Karpas-422 (cell line): ENCODE measurements at regions not wholly inside any gene's neighbourhood (a gene's known extent, or its start where the extent isn't known, plus 50 kb on each side); places are given as distances from the start of the nearest gene placed in this dataset.
"Not testable (repeated sequence)": the region's sequence is repeated elsewhere in the genome, so short reads cannot be mapped to it uniquely, and the experiment has no call there.

ENCODE experiments used
- DNase-seq: peaks from one replicate; pipeline ENCODE4 v3.0.0-alpha.2; 2015
- H2AFZ ChIP-seq: fragments of 200-600 bp; sonication (generic); 2 replicates; pipeline ENCODE4 v1.6.1; 2014; ENCODE audit warnings: antibody characterized with exemption, low read length, mixed read lengths
- H3K27ac ChIP-seq: fragments of 200-600 bp; sonication (generic); 2 replicates; pipeline ENCODE4 v1.5.1; 2014; ENCODE audit warnings: mild to moderate bottlenecking, low read length, moderate library complexity
- H3K27me3 ChIP-seq: fragments of 200-600 bp; sonication (generic); 2 replicates; pipeline ENCODE4 v1.6.1; 2014; ENCODE audit warnings: low read length, mixed read lengths
- H3K36me3 ChIP-seq: fragments of 200-600 bp; sonication (generic); 2 replicates; pipeline ENCODE4 v1.6.1; 2014; ENCODE audit warnings: low read length, mixed read lengths; ENCODE audit not compliant: insufficient read depth
- H3K4me1 ChIP-seq: fragments of 200-600 bp; sonication (generic); 2 replicates; pipeline ENCODE4 v1.6.1; 2014; ENCODE audit warnings: mild to moderate bottlenecking, low read length, mixed read lengths
- H3K4me2 ChIP-seq: fragments of 200-600 bp; sonication (generic); 2 replicates; pipeline ENCODE4 v1.6.1; 2014; ENCODE audit warnings: low read length, low read depth, mild to moderate bottlenecking; ENCODE audit not compliant: poor library complexity, severe bottlenecking
- H3K4me3 ChIP-seq: fragments of 200-600 bp; sonication (generic); 2 replicates; pipeline ENCODE4 v1.5.1; 2014; ENCODE audit warnings: mild to moderate bottlenecking, antibody characterized with exemption, low read length, mixed read lengths
- H3K79me2 ChIP-seq: fragments of 200-600 bp; sonication (generic); 2 replicates; pipeline ENCODE4 v1.6.1; 2014; ENCODE audit warnings: mild to moderate bottlenecking, low read length, mixed read lengths
- H3K9ac ChIP-seq: fragments of 200-600 bp; sonication (generic); 2 replicates; pipeline ENCODE4 v1.6.0; 2014; ENCODE audit warnings: low read length
- H3K9me2 ChIP-seq: fragments of 200-600 bp; sonication (generic), shearing (Covaris generic); replicated peaks from 2 replicates; pipeline ENCODE4 v1.6.0; 2014; ENCODE audit warnings: mild to moderate bottlenecking, low read length, moderate library complexity; ENCODE audit not compliant: insufficient read depth
- H3K9me3 ChIP-seq: fragments of 300-700, 200-600 bp; sonication (generic); 2 replicates; pipeline ENCODE4 v1.6.1; 2014; ENCODE audit warnings: low read length, mixed read lengths
- H4K20me1 ChIP-seq: fragments of 200-600 bp; sonication (generic); 2 replicates; pipeline ENCODE4 v1.6.1; 2014; ENCODE audit warnings: mild to moderate bottlenecking, antibody characterized with exemption, low read length, low read depth; ENCODE audit not compliant: insufficient read depth

- H3K36me3 ChIP-seq, DNase-seq, H3K79me2 ChIP-seq, H3K9me3 ChIP-seq, H2AFZ ChIP-seq, H3K4me3 ChIP-seq, H3K27ac ChIP-seq, H3K4me1 ChIP-seq, H3K27me3 ChIP-seq, H3K4me2 ChIP-seq, H4K20me1 ChIP-seq, H3K9me2 ChIP-seq, H3K9ac ChIP-seq: not testable (repeated sequence)
Observed at GRCh38 chr17:13092010-13092409, 74.2 kb upstream of the ELAC2 start.

- H3K36me3 ChIP-seq = no peaks in the 10 kb centered on the region
- no peak overlapping the region for H3K4me2 ChIP-seq
- no peaks in the 10 kb centered on the region for H3K79me2 ChIP-seq
- H3K9me2 ChIP-seq = no peaks in the 10 kb centered on the region
- DNase-seq = no peak
- no peaks in the 10 kb centered on the region for H3K4me1 ChIP-seq
- H4K20me1 ChIP-seq = no peaks in the 10 kb centered on the region
- H3K27me3 ChIP-seq = no peaks in the 10 kb centered on the region
- no peak overlapping the region for H3K4me3 ChIP-seq
- H3K9me3 ChIP-seq = no peaks in the 10 kb centered on the region
- no peak overlapping the region for H2AFZ ChIP-seq
- H3K9ac ChIP-seq = no peak overlapping the region
- no peak overlapping the region for H3K27ac ChIP-seq
Observed at GRCh38 chr17:13088666-13089065, 70.8 kb upstream of the ELAC2 start.

- no peaks in the 10 kb centered on the region for H3K36me3 ChIP-seq
Observed at GRCh38 chr17:13087802-13088201, 70.0 kb upstream of the ELAC2 start.

GRCh38 chr17:13086142-13086769, 68.4 kb upstream of the ELAC2 start:
- Histone ChIP-seq H3K27ac (no peak overlapping the region), H3K79me2 (no peaks in the 10 kb centered on the region), H3K4me3 (no peak overlapping the region), H2AFZ (no peak overlapping the region), H3K27me3 (no peaks in the 10 kb centered on the region), H3K9me2 (no peaks in the 10 kb centered on the region), H4K20me1 (no peaks in the 10 kb centered on the region), H3K36me3 (no peaks in the 10 kb centered on the region), H3K9ac (no peak overlapping the region), H3K4me1 (no peaks in the 10 kb centered on the region), H3K9me3 (no peaks in the 10 kb centered on the region), H3K4me2 (no peak overlapping the region)
- no peak for DNase-seq

More at GRCh38 chr17:13087802-13088201, 70.0 kb upstream of the ELAC2 start:
- Histone ChIP-seq H3K4me3 (no peak overlapping the region), H2AFZ (no peak overlapping the region), H3K9me3 (no peaks in the 10 kb centered on the region), H3K9ac (no peak overlapping the region), H3K79me2 (no peaks in the 10 kb centered on the region), H3K27ac (no peak overlapping the region), H3K4me2 (no peak overlapping the region), H4K20me1 (no peaks in the 10 kb centered on the region), H3K27me3 (no peaks in the 10 kb centered on the region), H3K4me1 (no peaks in the 10 kb centered on the region), H3K9me2 (no peaks in the 10 kb centered on the region)
- no peak for DNase-seq

GRCh38 chr17:13085578-13085977, 67.8 kb upstream of the ELAC2 start:
- Histone ChIP-seq H3K9ac (no peak overlapping the region), H4K20me1 (no peaks in the 10 kb centered on the region), H3K36me3 (no peaks in the 10 kb centered on the region), H3K4me3 (no peak overlapping the region), H2AFZ (no peak overlapping the region), H3K27me3 (no peaks in the 10 kb centered on the region), H3K9me2 (no peaks in the 10 kb centered on the region), H3K79me2 (no peaks in the 10 kb centered on the region), H3K9me3 (no peaks in the 10 kb centered on the region), H3K4me2 (no peak overlapping the region), H3K27ac (no peak overlapping the region), H3K4me1 (no peaks in the 10 kb centered on the region)
- no peak for DNase-seq

- no peaks in the 10 kb centered on the region for H3K9me3 ChIP-seq
- no peak overlapping the region for H3K9ac ChIP-seq
- no peaks in the 10 kb centered on the region for H3K9me2 ChIP-seq
- H3K4me3 ChIP-seq = no peak overlapping the region
- H3K36me3 ChIP-seq = no peaks in the 10 kb centered on the region
- H2AFZ ChIP-seq = no peak overlapping the region
- no peaks in the 10 kb centered on the region for H3K27me3 ChIP-seq
- H4K20me1 ChIP-seq = no peaks in the 10 kb centered on the region
- no peak overlapping the region for H3K4me2 ChIP-seq
- no peak overlapping the region for H3K27ac ChIP-seq
- no peaks in the 10 kb centered on the region for H3K4me1 ChIP-seq
- H3K79me2 ChIP-seq = no peaks in the 10 kb centered on the region
- no peak for DNase-seq
Observed at GRCh38 chr17:13084420-13084819, 66.6 kb upstream of the ELAC2 start.

- no peak for DNase-seq
- Histone ChIP-seq H3K4me1 (no peaks in the 10 kb centered on the region), H2AFZ (no peak overlapping the region)
Observed at GRCh38 chr17:13078591-13079385, 61.0 kb upstream of the ELAC2 start.

GRCh38 chr17:13076905-13077304, 59.1 kb upstream of the ELAC2 start:
- Histone ChIP-seq H3K27me3 (no peaks in the 10 kb centered on the region), H2AFZ (no peak overlapping the region), H3K4me3 (no peak overlapping the region), H3K4me1 (no peaks in the 10 kb centered on the region), H3K27ac (no peak overlapping the region), H3K9me2 (no peaks in the 10 kb centered on the region), H3K36me3 (no peaks in the 10 kb centered on the region), H3K9ac (no peak overlapping the region), H3K4me2 (no peak overlapping the region), H4K20me1 (no peaks in the 10 kb centered on the region), H3K9me3 (no peaks in the 10 kb centered on the region), H3K79me2 (no peaks in the 10 kb centered on the region)
- DNase-seq = no peak

More at GRCh38 chr17:13078591-13079385, 61.0 kb upstream of the ELAC2 start:
- H3K79me2 ChIP-seq = no peaks in the 10 kb centered on the region
- no peak overlapping the region for H3K4me2 ChIP-seq
- no peak overlapping the region for H3K9ac ChIP-seq
- no peaks in the 10 kb centered on the region for H3K9me2 ChIP-seq
- no peaks in the 10 kb centered on the region for H4K20me1 ChIP-seq
- H3K36me3 ChIP-seq = no peaks in the 10 kb centered on the region
- no peak overlapping the region for H3K4me3 ChIP-seq
- no peak overlapping the region for H3K27ac ChIP-seq
- H3K9me3 ChIP-seq = no peaks in the 10 kb centered on the region
- no peaks in the 10 kb centered on the region for H3K27me3 ChIP-seq
